HEK293 (cell line): ENCODE measurements at regions not wholly inside any gene's neighbourhood (a gene's known extent, or its start where the extent isn't known, plus 50 kb on each side); places are given as distances from the start of the nearest gene placed in this dataset.

ENCODE experiments used
- HOXA7 ChIP-seq: sonication (generic); formaldehyde crosslinking; IDR thresholded peaks from 2 replicates; pipeline ENCODE4 v1.8.1; 2022; ENCODE audit warnings: missing genetic modification reagents, borderline replicate concordance
- TRIM28 ChIP-seq: IDR thresholded peaks from 2 replicates; pipeline ENCODE4 v1.6.1; 2011; ENCODE audit warnings: low read length, control low read depth, borderline replicate concordance
- ZNF239 ChIP-seq: fragments of 450-650 bp; formaldehyde crosslinking; IDR thresholded peaks from 2 replicates; pipeline ENCODE4 v1.5.1; 2016; ENCODE audit warnings: missing biosample characterization, missing genetic modification characterization
- ZNF248 ChIP-seq: fragments of 450-650 bp; formaldehyde crosslinking; IDR thresholded peaks from 2 replicates; pipeline ENCODE4 v1.5.1; 2017; ENCODE audit warnings: missing biosample characterization, missing genetic modification characterization
- ZNF302 ChIP-seq: fragments of 450-650 bp; formaldehyde crosslinking; IDR thresholded peaks from 2 replicates; pipeline ENCODE4 v1.5.1; 2016; ENCODE audit warnings: missing biosample characterization, missing genetic modification characterization, low read depth
- ZNF670 ChIP-seq: fragments of 450-650 bp; formaldehyde crosslinking; IDR thresholded peaks from 2 replicates; pipeline ENCODE4 v1.5.1; 2016; ENCODE audit warnings: missing biosample characterization, missing genetic modification characterization, low read depth
- TF ChIP-seq, protein P1 (sequence below): fragments of 450-650 bp; formaldehyde crosslinking; IDR thresholded peaks from 2 replicates; pipeline ENCODE4 v1.5.1; 2016; ENCODE audit warnings: missing biosample characterization, missing genetic modification characterization
- TF ChIP-seq, protein P2 (sequence below): fragments of 450-650 bp; formaldehyde crosslinking; IDR thresholded peaks from 2 replicates; pipeline ENCODE4 v1.5.1; 2016; ENCODE audit warnings: missing biosample characterization, missing genetic modification characterization
- TF ChIP-seq, protein P3 (sequence below): sonication (generic); formaldehyde crosslinking; IDR thresholded peaks from 2 replicates; pipeline ENCODE4 v1.8.1; 2022; ENCODE audit warnings: mild to moderate bottlenecking, moderate library complexity, missing genetic modification reagents
- TF ChIP-seq, protein P4 (sequence below): fragments of 450-650 bp; formaldehyde crosslinking; IDR thresholded peaks from 2 replicates; pipeline ENCODE4 v1.5.1; 2016; ENCODE audit warnings: missing biosample characterization, missing genetic modification characterization
- TF ChIP-seq, protein P5 (sequence below): fragments of 450-650 bp; formaldehyde crosslinking; conservative IDR thresholded peaks from 2 replicates; pipeline ENCODE4 v1.5.1; 2016; ENCODE audit warnings: low read depth, missing biosample characterization, missing genetic modification characterization

DNA sequence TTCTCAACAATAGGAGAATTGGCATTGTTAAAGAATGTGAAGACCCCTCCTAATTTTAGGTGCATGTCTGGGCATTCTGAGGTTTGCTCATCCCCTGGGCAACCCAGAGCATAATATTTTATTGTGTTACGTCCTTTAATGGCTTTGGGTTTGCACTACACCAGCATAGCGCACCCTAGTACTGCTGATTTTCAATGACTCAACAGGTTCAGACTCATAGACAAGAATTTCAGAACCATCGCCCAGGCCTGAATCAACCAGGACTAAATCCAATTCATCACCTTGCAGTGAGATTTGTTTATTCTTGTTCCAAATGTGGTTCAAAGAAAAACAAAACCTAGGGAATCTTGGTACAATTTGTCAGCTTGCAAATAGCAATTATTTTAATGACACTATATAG lies 137.8 kb upstream of the PHACTR1 start:
- TF ChIP-seq ZNF239 (tag by site-specific recombination) (no peak), ZNF670 (no peak), HOXA7 (no peak), ZNF302 (tag by site-specific recombination) (no peak), TRIM28 (no peak), ZNF248 (no peak)
- TF ChIP-seq, protein P1, sequence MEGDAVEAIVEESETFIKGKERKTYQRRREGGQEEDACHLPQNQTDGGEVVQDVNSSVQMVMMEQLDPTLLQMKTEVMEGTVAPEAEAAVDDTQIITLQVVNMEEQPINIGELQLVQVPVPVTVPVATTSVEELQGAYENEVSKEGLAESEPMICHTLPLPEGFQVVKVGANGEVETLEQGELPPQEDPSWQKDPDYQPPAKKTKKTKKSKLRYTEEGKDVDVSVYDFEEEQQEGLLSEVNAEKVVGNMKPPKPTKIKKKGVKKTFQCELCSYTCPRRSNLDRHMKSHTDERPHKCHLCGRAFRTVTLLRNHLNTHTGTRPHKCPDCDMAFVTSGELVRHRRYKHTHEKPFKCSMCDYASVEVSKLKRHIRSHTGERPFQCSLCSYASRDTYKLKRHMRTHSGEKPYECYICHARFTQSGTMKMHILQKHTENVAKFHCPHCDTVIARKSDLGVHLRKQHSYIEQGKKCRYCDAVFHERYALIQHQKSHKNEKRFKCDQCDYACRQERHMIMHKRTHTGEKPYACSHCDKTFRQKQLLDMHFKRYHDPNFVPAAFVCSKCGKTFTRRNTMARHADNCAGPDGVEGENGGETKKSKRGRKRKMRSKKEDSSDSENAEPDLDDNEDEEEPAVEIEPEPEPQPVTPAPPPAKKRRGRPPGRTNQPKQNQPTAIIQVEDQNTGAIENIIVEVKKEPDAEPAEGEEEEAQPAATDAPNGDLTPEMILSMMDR (tag by site-specific recombination), result no peak
- TF ChIP-seq, protein P2, sequence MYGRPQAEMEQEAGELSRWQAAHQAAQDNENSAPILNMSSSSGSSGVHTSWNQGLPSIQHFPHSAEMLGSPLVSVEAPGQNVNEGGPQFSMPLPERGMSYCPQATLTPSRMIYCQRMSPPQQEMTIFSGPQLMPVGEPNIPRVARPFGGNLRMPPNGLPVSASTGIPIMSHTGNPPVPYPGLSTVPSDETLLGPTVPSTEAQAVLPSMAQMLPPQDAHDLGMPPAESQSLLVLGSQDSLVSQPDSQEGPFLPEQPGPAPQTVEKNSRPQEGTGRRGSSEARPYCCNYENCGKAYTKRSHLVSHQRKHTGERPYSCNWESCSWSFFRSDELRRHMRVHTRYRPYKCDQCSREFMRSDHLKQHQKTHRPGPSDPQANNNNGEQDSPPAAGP (tag by site-specific recombination), result no peak
- TF ChIP-seq, protein P3, sequence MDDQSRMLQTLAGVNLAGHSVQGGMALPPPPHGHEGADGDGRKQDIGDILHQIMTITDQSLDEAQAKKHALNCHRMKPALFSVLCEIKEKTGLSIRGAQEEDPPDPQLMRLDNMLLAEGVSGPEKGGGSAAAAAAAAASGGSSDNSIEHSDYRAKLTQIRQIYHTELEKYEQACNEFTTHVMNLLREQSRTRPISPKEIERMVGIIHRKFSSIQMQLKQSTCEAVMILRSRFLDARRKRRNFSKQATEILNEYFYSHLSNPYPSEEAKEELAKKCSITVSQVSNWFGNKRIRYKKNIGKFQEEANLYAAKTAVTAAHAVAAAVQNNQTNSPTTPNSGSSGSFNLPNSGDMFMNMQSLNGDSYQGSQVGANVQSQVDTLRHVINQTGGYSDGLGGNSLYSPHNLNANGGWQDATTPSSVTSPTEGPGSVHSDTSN, result no peak
- TF ChIP-seq, protein P4, sequence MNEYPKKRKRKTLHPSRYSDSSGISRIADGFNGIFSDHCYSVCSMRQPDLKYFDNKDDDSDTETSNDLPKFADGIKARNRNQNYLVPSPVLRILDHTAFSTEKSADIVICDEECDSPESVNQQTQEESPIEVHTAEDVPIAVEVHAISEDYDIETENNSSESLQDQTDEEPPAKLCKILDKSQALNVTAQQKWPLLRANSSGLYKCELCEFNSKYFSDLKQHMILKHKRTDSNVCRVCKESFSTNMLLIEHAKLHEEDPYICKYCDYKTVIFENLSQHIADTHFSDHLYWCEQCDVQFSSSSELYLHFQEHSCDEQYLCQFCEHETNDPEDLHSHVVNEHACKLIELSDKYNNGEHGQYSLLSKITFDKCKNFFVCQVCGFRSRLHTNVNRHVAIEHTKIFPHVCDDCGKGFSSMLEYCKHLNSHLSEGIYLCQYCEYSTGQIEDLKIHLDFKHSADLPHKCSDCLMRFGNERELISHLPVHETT (tag by site-specific recombination), result no peak
- TF ChIP-seq, protein P5, sequence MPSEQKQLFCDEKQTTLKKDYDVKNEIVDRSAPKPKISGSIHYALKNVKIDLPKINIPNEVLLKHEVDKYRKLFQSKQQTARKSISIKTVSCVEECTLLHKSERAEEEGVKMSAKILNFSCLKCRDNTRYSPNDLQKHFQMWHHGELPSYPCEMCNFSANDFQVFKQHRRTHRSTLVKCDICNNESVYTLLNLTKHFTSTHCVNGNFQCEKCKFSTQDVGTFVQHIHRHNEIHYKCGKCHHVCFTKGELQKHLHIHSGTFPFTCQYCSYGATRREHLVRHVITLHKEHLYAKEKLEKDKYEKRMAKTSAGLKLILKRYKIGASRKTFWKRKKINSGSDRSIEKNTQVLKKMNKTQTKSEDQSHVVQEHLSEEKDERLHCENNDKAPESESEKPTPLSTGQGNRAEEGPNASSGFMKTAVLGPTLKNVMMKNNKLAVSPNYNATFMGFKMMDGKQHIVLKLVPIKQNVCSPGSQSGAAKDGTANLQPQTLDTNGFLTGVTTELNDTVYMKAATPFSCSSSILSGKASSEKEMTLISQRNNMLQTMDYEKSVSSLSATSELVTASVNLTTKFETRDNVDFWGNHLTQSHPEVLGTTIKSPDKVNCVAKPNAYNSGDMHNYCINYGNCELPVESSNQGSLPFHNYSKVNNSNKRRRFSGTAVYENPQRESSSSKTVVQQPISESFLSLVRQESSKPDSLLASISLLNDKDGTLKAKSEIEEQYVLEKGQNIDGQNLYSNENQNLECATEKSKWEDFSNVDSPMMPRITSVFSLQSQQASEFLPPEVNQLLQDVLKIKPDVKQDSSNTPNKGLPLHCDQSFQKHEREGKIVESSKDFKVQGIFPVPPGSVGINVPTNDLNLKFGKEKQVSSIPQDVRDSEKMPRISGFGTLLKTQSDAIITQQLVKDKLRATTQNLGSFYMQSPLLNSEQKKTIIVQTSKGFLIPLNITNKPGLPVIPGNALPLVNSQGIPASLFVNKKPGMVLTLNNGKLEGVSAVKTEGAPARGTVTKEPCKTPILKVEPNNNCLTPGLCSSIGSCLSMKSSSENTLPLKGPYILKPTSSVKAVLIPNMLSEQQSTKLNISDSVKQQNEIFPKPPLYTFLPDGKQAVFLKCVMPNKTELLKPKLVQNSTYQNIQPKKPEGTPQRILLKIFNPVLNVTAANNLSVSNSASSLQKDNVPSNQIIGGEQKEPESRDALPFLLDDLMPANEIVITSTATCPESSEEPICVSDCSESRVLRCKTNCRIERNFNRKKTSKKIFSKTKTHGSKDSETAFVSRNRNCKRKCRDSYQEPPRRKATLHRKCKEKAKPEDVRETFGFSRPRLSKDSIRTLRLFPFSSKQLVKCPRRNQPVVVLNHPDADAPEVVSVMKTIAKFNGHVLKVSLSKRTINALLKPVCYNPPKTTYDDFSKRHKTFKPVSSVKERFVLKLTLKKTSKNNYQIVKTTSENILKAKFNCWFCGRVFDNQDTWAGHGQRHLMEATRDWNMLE (tag by site-specific recombination), result no peak
